ENCODE measurements at regions not wholly inside any gene's neighbourhood (a gene's known extent, or its start where the extent isn't known, plus 50 kb on each side); places are given as distances from the start of the nearest gene placed in this dataset.

GRCh38 chr1:102365071-102365470, 368.3 kb upstream of the OLFM3 start:
- TF ChIP-seq CTCF (IDR thresholded peaks at IDR 0.05) (no peak), EP300 (IDR thresholded peaks at IDR 0.05) (no peak), POLR2A (IDR thresholded peaks at IDR 0.05) (no peak), POLR2AphosphoS5 (IDR thresholded peaks at IDR 0.05) (no peak)
- Histone ChIP-seq H3K4me1 (no peaks in the 10 kb centered on the region), H3K4me3 (no peak overlapping the region), H3K27me3 (no peaks in the 10 kb centered on the region), H3K27ac (no peak overlapping the region), H3K9me3 (peaks cover 0 to 7% (median 3%) of the 10 kb centered on the region in 4 donors), H3K36me3 (no peaks in the 10 kb centered on the region)
- intact Hi-C loops (cut with DNase I; ENCODE audit: low total_unique reads) = no loop called here
- WGBS, 5 donors = 64 to 80% (median 75%) methylated on average over 3 of the region's 3 CpGs
- no peak for DNase-seq

GRCh38 chr1:102336602-102337001, 339.9 kb upstream of the OLFM3 start:
- no peaks in the 10 kb centered on the region for H3K4me1 ChIP-seq
- H3K9me3 ChIP-seq = no peaks in the 10 kb centered on the region
- 85 to 91% (median 86%) methylated on average over 5 of the region's 5 CpGs for WGBS, 5 donors
- TF ChIP-seq POLR2AphosphoS5 (IDR thresholded peaks at IDR 0.05) = no peak
- no peak for TF ChIP-seq CTCF (IDR thresholded peaks at IDR 0.05)
- no peak for TF ChIP-seq EP300 (IDR thresholded peaks at IDR 0.05)
- no peak for TF ChIP-seq POLR2A (IDR thresholded peaks at IDR 0.05)
- H3K36me3 ChIP-seq = no peaks in the 10 kb centered on the region
- no peak overlapping the region for H3K4me3 ChIP-seq
- no peak for DNase-seq
- no peak overlapping the region for H3K27ac ChIP-seq
- H3K27me3 ChIP-seq = no peaks in the 10 kb centered on the region
- intact Hi-C loops (cut with DNase I; ENCODE audit: low total_unique reads) = no loop called here

GRCh38 chr1:102318104-102318806, 321.5 kb upstream of the OLFM3 start:
- 83 to 87% (median 85%) methylated on average over 4 of the region's 4 CpGs for WGBS, 5 donors
- no peak for TF ChIP-seq POLR2A (IDR thresholded peaks at IDR 0.05)
- no peak for TF ChIP-seq CTCF (IDR thresholded peaks at IDR 0.05)
- no peak for TF ChIP-seq EP300 (IDR thresholded peaks at IDR 0.05)
- TF ChIP-seq POLR2AphosphoS5 (IDR thresholded peaks at IDR 0.05) = no peak
- H3K9me3 ChIP-seq = no peaks in the 10 kb centered on the region
- no peak overlapping the region for H3K4me3 ChIP-seq
- no peaks in the 10 kb centered on the region for H3K4me1 ChIP-seq
- H3K27me3 ChIP-seq = no peaks in the 10 kb centered on the region
- H3K27ac ChIP-seq = no peak overlapping the region
- intact Hi-C loops (cut with DNase I; ENCODE audit: low total_unique reads) = no loop called here
- DNase-seq = no peak
- no peaks in the 10 kb centered on the region for H3K36me3 ChIP-seq

GRCh38 chr1:102315096-102315495, 318.4 kb upstream of the OLFM3 start:
- Histone ChIP-seq H3K36me3 (no peaks in the 10 kb centered on the region), H3K4me1 (no peaks in the 10 kb centered on the region), H3K27ac (no peak overlapping the region), H3K4me3 (no peak overlapping the region), H3K9me3 (no peaks in the 10 kb centered on the region), H3K27me3 (no peaks in the 10 kb centered on the region)
- no peak for DNase-seq
- no peak for TF ChIP-seq POLR2A (IDR thresholded peaks at IDR 0.05)
- no peak for TF ChIP-seq EP300 (IDR thresholded peaks at IDR 0.05)
- no peak for TF ChIP-seq POLR2AphosphoS5 (IDR thresholded peaks at IDR 0.05)
- TF ChIP-seq CTCF (IDR thresholded peaks at IDR 0.05) = no peak
- intact Hi-C loops (cut with DNase I; ENCODE audit: low total_unique reads) = no loop called here

Measured in stomach (tissue), 8 donors.